K562 (cell line): ENCODE measurements at regions not wholly inside any gene's neighbourhood (a gene's known extent, or its start where the extent isn't known, plus 50 kb on each side); places are given as distances from the start of the nearest gene placed in this dataset.

Experiments
- MGA ChIP-seq: fragments of 450-650 bp; IDR thresholded peaks from 2 replicates; pipeline ENCODE4 v1.6.1; 2016; ENCODE audit warnings: mild to moderate bottlenecking, moderate library complexity

GRCh38 chr14:98913967-98914650 lies 357.9 kb downstream of the BCL11B start (continued):
- TF ChIP-seq MGA: no peak
- TF ChIP-seq, all 486 proteins: peak for 0
